IMR-90 (cell line): ENCODE measurements at regions not wholly inside any gene's neighbourhood (a gene's known extent, or its start where the extent isn't known, plus 50 kb on each side); places are given as distances from the start of the nearest gene placed in this dataset.

ENCODE experiments used
- ATAC-seq: fragments of 200-7000 bp; cut with Tn5 transposase; 2 replicates; pipeline ENCODE4 v1.9.1; 2020; ENCODE audit warnings: low read depth, mild to moderate bottlenecking, moderate library complexity
- BruUV-seq: library from RNA; stranded (reverse); fragments of 400-500 nt; replicated peaks from 2 replicates; lab custom pipeline; 2021; lab: Mats Ljungman, UMichigan
- CTCF ChIA-PET: fragments of 300-600 bp; formaldehyde crosslinking; extraction: SDS; loops from one replicate; lab custom pipeline; 2021; ENCODE audit warnings: antibody characterized with exemption; lab: Yijun Ruan, JAX
- POLR2A ChIA-PET: fragments of 300-600 bp; sonication (Branson Sonifier 250); formaldehyde crosslinking; loops from one replicate; lab custom pipeline; 2022; ENCODE audit warnings: antibody characterized with exemption; ENCODE audit not compliant: unreplicated experiment; lab: Charles Lee
- DNase-seq: peaks from one replicate; pipeline ENCODE4 v3.0.0; 2013
- H2AFZ ChIP-seq: replicated peaks from 2 replicates; pipeline ENCODE3; 2013; ENCODE audit warnings: low read length, mild to moderate bottlenecking; ENCODE audit not compliant: poor library complexity
- H2AK5ac ChIP-seq: 2 replicates; pipeline ENCODE4 v1.6.1; 2013; ENCODE audit warnings: low read depth, low read length, inconsistent platforms
- H2AK9ac ChIP-seq: replicated peaks from 2 replicates; pipeline ENCODE3; 2013; ENCODE audit warnings: mild to moderate bottlenecking, low read depth, low read length, moderate library complexity; ENCODE audit not compliant: poor library complexity
- H2BK120ac ChIP-seq: 2 replicates; pipeline ENCODE4 v1.6.1; 2013; ENCODE audit warnings: low read depth, low read length, inconsistent platforms
- H2BK15ac ChIP-seq: 3 replicates; pipeline ENCODE4 v1.6.1; 2013; ENCODE audit warnings: low read depth, low read length, inconsistent platforms
- H2BK20ac ChIP-seq: 2 replicates; pipeline ENCODE4 v1.6.1; 2013; ENCODE audit warnings: low read depth, mild to moderate bottlenecking, inconsistent platforms, low read length, moderate library complexity
- H2BK5ac ChIP-seq: 2 replicates; pipeline ENCODE4 v1.6.1; 2013; ENCODE audit warnings: mild to moderate bottlenecking, low read depth, low read length, inconsistent platforms; ENCODE audit not compliant: poor library complexity, severe bottlenecking
- H3K14ac ChIP-seq: replicated peaks from 2 replicates; pipeline ENCODE4 v1.6.1; 2013; ENCODE audit warnings: low read depth, low read length, inconsistent platforms
- H3K18ac ChIP-seq: 2 replicates; pipeline ENCODE4 v1.6.1; 2013; ENCODE audit warnings: low read depth, low read length, control low read depth
- H3K23ac ChIP-seq: 2 replicates; pipeline ENCODE4 v1.6.1; 2013; ENCODE audit warnings: low read depth, low read length, inconsistent platforms
- H3K27ac ChIP-seq: 2 replicates; pipeline ENCODE4 v1.5.1; 2013; ENCODE audit warnings: mild to moderate bottlenecking, control low read depth, low read length; ENCODE audit not compliant: insufficient read depth
- H3K27me3 ChIP-seq: 2 replicates; pipeline ENCODE4 v1.6.1; 2013; ENCODE audit warnings: low read length; ENCODE audit not compliant: control insufficient read depth, insufficient read depth
- H3K36me3 ChIP-seq: 2 replicates; pipeline ENCODE4 v1.6.1; 2013; ENCODE audit warnings: low read length, mixed read lengths; ENCODE audit not compliant: control insufficient read depth, insufficient read depth
- H3K4ac ChIP-seq: 2 replicates; pipeline ENCODE4 v1.6.1; 2013; ENCODE audit warnings: low read depth, low read length, inconsistent platforms
- H3K4me1 ChIP-seq: 2 replicates; pipeline ENCODE4 v1.6.1; 2013; ENCODE audit warnings: low read length, mixed read lengths; ENCODE audit not compliant: control insufficient read depth, insufficient read depth
- H3K4me2 ChIP-seq: 2 replicates; pipeline ENCODE4 v1.6.1; 2013; ENCODE audit warnings: low read depth, mild to moderate bottlenecking, control low read depth, low read length, moderate library complexity
- H3K4me3 ChIP-seq: 2 replicates; pipeline ENCODE4 v1.5.1; 2013; ENCODE audit warnings: low read depth, mild to moderate bottlenecking, control low read depth, low read length, moderate library complexity; ENCODE audit not compliant: insufficient read depth
- H3K56ac ChIP-seq: 2 replicates; pipeline ENCODE4 v1.6.1; 2013; ENCODE audit warnings: low read length, inconsistent platforms; ENCODE audit not compliant: insufficient read depth; ENCODE audit errors: extremely low read depth
- H3K79me1 ChIP-seq, 2 experiments: 2 replicates each; pipeline ENCODE4 v1.6.1; 2013; ENCODE audit warnings: low read length in 2 of 2, inconsistent platforms in 1 of 2, low read depth in 1 of 2
- H3K9ac ChIP-seq: 2 replicates; pipeline ENCODE4 v1.6.1; 2013; ENCODE audit warnings: low read depth, low read length, control low read depth
- H3K9me1 ChIP-seq: 2 replicates; pipeline ENCODE4 v1.6.1; 2013; ENCODE audit warnings: low read length, inconsistent platforms; ENCODE audit not compliant: insufficient read depth
- H3K9me3 ChIP-seq: 2 replicates; pipeline ENCODE4 v1.6.1; 2013; ENCODE audit warnings: low read length; ENCODE audit not compliant: control insufficient read depth, insufficient read depth
- H4K20me1 ChIP-seq: 2 replicates; pipeline ENCODE4 v1.6.1; 2013; ENCODE audit warnings: low read length, inconsistent platforms; ENCODE audit not compliant: insufficient read depth
- H4K5ac ChIP-seq: 2 replicates; pipeline ENCODE4 v1.6.1; 2013; ENCODE audit warnings: mild to moderate bottlenecking, low read depth, low read length, control low read depth
- H4K8ac ChIP-seq, 2 experiments: 2 replicates each; pipeline ENCODE4 v1.6.1; 2013; ENCODE audit warnings: low read depth in 2 of 2, low read length in 2 of 2, control low read depth in 1 of 2, inconsistent platforms in 1 of 2
- H4K91ac ChIP-seq: 2 replicates; pipeline ENCODE4 v1.6.1; 2013; ENCODE audit warnings: low read depth, low read length, inconsistent platforms; ENCODE audit not compliant: insufficient read depth
- BHLHE40 ChIP-seq: fragments of 150-350 bp; IDR thresholded peaks from 2 replicates; pipeline ENCODE4 v1.6.1; 2016; ENCODE audit warnings: mild to moderate bottlenecking, low read depth, low read length
- CEBPB ChIP-seq: IDR thresholded peaks from 2 replicates; pipeline ENCODE4 v1.6.1; 2012; ENCODE audit warnings: low read depth, low read length, improper control_type of control experiment
- CHD1 ChIP-seq: IDR thresholded peaks from 2 replicates; pipeline ENCODE4 v1.6.1; 2012; ENCODE audit warnings: low read depth, low read length, improper control_type of control experiment
- CTCF ChIP-seq: conservative IDR thresholded peaks from 2 replicates; pipeline ENCODE4 v1.5.1; 2012; ENCODE audit warnings: mild to moderate bottlenecking, low read depth, low read length, improper control_type of control experiment
- ELK1 ChIP-seq: fragments of 150-350 bp; IDR thresholded peaks from 2 replicates; pipeline ENCODE4 v1.6.1; 2016; ENCODE audit warnings: low read depth, mild to moderate bottlenecking, low read length, moderate library complexity, borderline replicate concordance
- FOS ChIP-seq: fragments of 150-350 bp; IDR thresholded peaks from 2 replicates; pipeline ENCODE4 v1.6.1; 2016; ENCODE audit warnings: low read depth, low read length
- MAFK ChIP-seq: IDR thresholded peaks from 2 replicates; pipeline ENCODE4 v1.6.1; 2012; ENCODE audit warnings: low read depth, low read length, improper control_type of control experiment
- MAZ ChIP-seq: IDR thresholded peaks from 2 replicates; pipeline ENCODE4 v1.6.1; 2012; ENCODE audit warnings: low read depth, mild to moderate bottlenecking, low read length, improper control_type of control experiment, moderate library complexity, borderline replicate concordance
- NFE2L2 ChIP-seq: fragments of 150-350 bp; IDR thresholded peaks from 2 replicates; pipeline ENCODE4 v1.6.1; 2016; ENCODE audit warnings: low read depth, mild to moderate bottlenecking, low read length
- POLR2A ChIP-seq: IDR thresholded peaks from 2 replicates; pipeline ENCODE4 v1.6.1; 2012; ENCODE audit warnings: mild to moderate bottlenecking, low read depth, low read length
- RAD21 ChIP-seq: IDR thresholded peaks from 2 replicates; pipeline ENCODE4 v1.6.1; 2012; ENCODE audit warnings: low read length, improper control_type of control experiment
- RCOR1 ChIP-seq: IDR thresholded peaks from 2 replicates; pipeline ENCODE4 v1.6.1; 2012; ENCODE audit warnings: mild to moderate bottlenecking, low read length, improper control_type of control experiment; ENCODE audit not compliant: insufficient replicate concordance
- RFX5 ChIP-seq: IDR thresholded peaks from 2 replicates; pipeline ENCODE4 v1.8.0; 2012; ENCODE audit warnings: low read depth, mild to moderate bottlenecking, low read length, moderate library complexity
- SMC3 ChIP-seq: fragments of 150-350 bp; IDR thresholded peaks from 2 replicates; pipeline ENCODE4 v1.6.1; 2016; ENCODE audit warnings: low read depth, mild to moderate bottlenecking, antibody characterized with exemption, low read length, moderate library complexity
- USF2 ChIP-seq: fragments of 150-350 bp; IDR thresholded peaks from 2 replicates; pipeline ENCODE4 v1.6.1; 2017; ENCODE audit warnings: mild to moderate bottlenecking, antibody characterized with exemption, low read length, low read depth
- WGBS, 2 experiments: methylation state at CpG; one replicate each; pipeline versions ENCODE4 v1.1.5 to v1.1.7; 2013; ENCODE audit warnings: missing lambda C conversion rate in 2 of 2; ENCODE audit not compliant: insufficient read length in 1 of 2; ENCODE audit errors: extremely low coverage in 2 of 2; 5-methylcytosine and 5-hydroxymethylcytosine counted together
- dilution Hi-C: fragments of 300-500 bp; cut with HindIII; formaldehyde crosslinking; loops from one replicate; pipeline ENCODE4 v1.14.3; 2018; ENCODE audit warnings: low sequenced_read_pairs; ENCODE audit not compliant: unreplicated experiment
- in situ Hi-C: fragments of 300-500 bp; cut with MboI; formaldehyde crosslinking; loops from 3 replicates; pipeline ENCODE4 v1.14.3; 2019; ENCODE audit warnings: low sequenced_read_pairs, inconsistent platforms, mixed read lengths
- intact Hi-C: fragments of 100-400 bp; cut with micrococcal nuclease; formaldehyde crosslinking; loops from 2 replicates; pipeline ENCODE4 v1.10.0; 2022

GRCh38 chr2:33762636-33763035, 163.5 kb upstream of the FAM98A start:
- no peak overlapping the region for H4K91ac ChIP-seq
- BruUV-seq, result no TSS peak
- H3K4me1 ChIP-seq, result no peaks in the 10 kb centered on the region
- dilution Hi-C loops (no loop called here), intact Hi-C loops (no loop called here), in situ Hi-C loops (no loop called here)
- H4K8ac ChIP-seq, result no peak overlapping the region
- H3K14ac ChIP-seq, result no peak overlapping the region
- H4K20me1 ChIP-seq, result no peaks in the 10 kb centered on the region
- no peaks in the 10 kb centered on the region for H3K27me3 ChIP-seq
- H3K23ac ChIP-seq, result no peak overlapping the region
- no peak overlapping the region for H2BK15ac ChIP-seq
- no peaks in the 10 kb centered on the region; the same call in 1 of the 2 replicates for H3K9me3 ChIP-seq
- no peaks in the 10 kb centered on the region for H3K9me1 ChIP-seq
- ChIA-PET POLR2A (no interaction called here), CTCF (no interaction called here)
- H2AK5ac ChIP-seq, result no peak overlapping the region
- H3K18ac ChIP-seq, result no peak overlapping the region
- no peak overlapping the region for H3K27ac ChIP-seq
- H2BK120ac ChIP-seq, result no peak overlapping the region
- H2BK20ac ChIP-seq, result no peak overlapping the region
- no peaks in the 10 kb centered on the region for H3K79me1 ChIP-seq
- no peak overlapping the region for H3K56ac ChIP-seq
- no peak overlapping the region for H3K4ac ChIP-seq
- no peak overlapping the region for H3K4me2 ChIP-seq
- ATAC-seq (no peak), DNase-seq (no peak)
- H2AFZ ChIP-seq, result no peak overlapping the region
- H3K9ac ChIP-seq, result no peak overlapping the region
- no peak overlapping the region for H2BK5ac ChIP-seq
- H3K36me3 ChIP-seq, result no peaks in the 10 kb centered on the region
- 67% methylated on average over 1 of the region's 3 CpGs; no CpG with 5 or more reads in 1 of the 2 experiments for WGBS, 2 experiments
- TF ChIP-seq BHLHE40 (no peak), CHD1 (no peak), SMC3 (no peak), NFE2L2 (no peak), RCOR1 (no peak), MAFK (no peak), FOS (no peak), CEBPB (no peak), USF2 (no peak), ELK1 (no peak), MAZ (no peak), RAD21 (no peak), CTCF (no peak), POLR2A (no peak), RFX5 (no peak)
- no peak overlapping the region for H3K4me3 ChIP-seq
- H2AK9ac ChIP-seq, result no peak overlapping the region
- no peak overlapping the region for H4K5ac ChIP-seq
